ENCODE measurements at regions not wholly inside any gene's neighbourhood (a gene's known extent, or its start where the extent isn't known, plus 50 kb on each side); places are given as distances from the start of the nearest gene placed in this dataset.

GRCh38 chr13:97528518-97528917, 94.5 kb downstream of the RAP2A start:
- Mint-ChIP-seq H3K36me3 (ENCODE audit: low read depth, unreplicated experiment) (no peaks in the 10 kb centered on the region), H3K27me3 (ENCODE audit: unreplicated experiment) (no peaks in the 10 kb centered on the region), H3K9me3 (ENCODE audit: unreplicated experiment) (no peaks in the 10 kb centered on the region), H3K4me3 (ENCODE audit: unreplicated experiment) (no peak overlapping the region), H3K27ac (ENCODE audit: unreplicated experiment) (no peak overlapping the region), H3K4me1 (ENCODE audit: unreplicated experiment) (no peaks in the 10 kb centered on the region)
- TF ChIP-seq CTCF (IDR thresholded peaks at IDR 0.05; ENCODE audit: unreplicated experiment): no peak
- no peak for DNase-seq (ENCODE audit: low spot score)

- DNase-seq (ENCODE audit: low spot score): no peak
- no peaks in the 10 kb centered on the region for H3K9me3 Mint-ChIP-seq (ENCODE audit: unreplicated experiment)
- H3K27me3 Mint-ChIP-seq (ENCODE audit: unreplicated experiment): no peaks in the 10 kb centered on the region
- H3K4me3 Mint-ChIP-seq (ENCODE audit: unreplicated experiment): no peak overlapping the region
- TF ChIP-seq CTCF (IDR thresholded peaks at IDR 0.05; ENCODE audit: unreplicated experiment): no peak
- no peaks in the 10 kb centered on the region for H3K36me3 Mint-ChIP-seq (ENCODE audit: low read depth, unreplicated experiment)
- peaks cover 7% of the 10 kb centered on the region for H3K4me1 Mint-ChIP-seq (ENCODE audit: unreplicated experiment)
- no peak overlapping the region for H3K27ac Mint-ChIP-seq (ENCODE audit: unreplicated experiment)
These were observed 100.6 kb downstream of the RAP2A start for GRCh38 chr13:97534540-97534939.

GRCh38 chr13:97535614-97536013, 101.6 kb downstream of the RAP2A start:
- no peaks in the 10 kb centered on the region for H3K36me3 Mint-ChIP-seq (ENCODE audit: low read depth, unreplicated experiment)
- no peaks in the 10 kb centered on the region for H3K27me3 Mint-ChIP-seq (ENCODE audit: unreplicated experiment)
- DNase-seq (ENCODE audit: low spot score): no peak
- H3K4me3 Mint-ChIP-seq (ENCODE audit: unreplicated experiment): no peak overlapping the region
- no peaks in the 10 kb centered on the region for H3K9me3 Mint-ChIP-seq (ENCODE audit: unreplicated experiment)
- TF ChIP-seq CTCF (IDR thresholded peaks at IDR 0.05; ENCODE audit: unreplicated experiment): no peak
- no peak overlapping the region for H3K27ac Mint-ChIP-seq (ENCODE audit: unreplicated experiment)
- H3K4me1 Mint-ChIP-seq (ENCODE audit: unreplicated experiment): peaks cover 7% of the 10 kb centered on the region

- H3K36me3 Mint-ChIP-seq (ENCODE audit: low read depth, unreplicated experiment): no peaks in the 10 kb centered on the region
- TF ChIP-seq CTCF (IDR thresholded peaks at IDR 0.05; ENCODE audit: unreplicated experiment): no peak
- no peak for DNase-seq (ENCODE audit: low spot score)
- H3K27me3 Mint-ChIP-seq (ENCODE audit: unreplicated experiment): no peaks in the 10 kb centered on the region
- H3K4me1 Mint-ChIP-seq (ENCODE audit: unreplicated experiment): peaks cover 12% of the 10 kb centered on the region
- H3K27ac Mint-ChIP-seq (ENCODE audit: unreplicated experiment): no peak overlapping the region
- H3K4me3 Mint-ChIP-seq (ENCODE audit: unreplicated experiment): no peak overlapping the region
- H3K9me3 Mint-ChIP-seq (ENCODE audit: unreplicated experiment): no peaks in the 10 kb centered on the region
These were observed 103.1 kb downstream of the RAP2A start for GRCh38 chr13:97537110-97537509.

- Mint-ChIP-seq H3K9me3 (ENCODE audit: unreplicated experiment) (no peaks in the 10 kb centered on the region), H3K27me3 (ENCODE audit: unreplicated experiment) (no peaks in the 10 kb centered on the region), H3K4me3 (ENCODE audit: unreplicated experiment) (no peak overlapping the region), H3K36me3 (ENCODE audit: low read depth, unreplicated experiment) (no peaks in the 10 kb centered on the region), H3K27ac (ENCODE audit: unreplicated experiment) (no peak overlapping the region), H3K4me1 (ENCODE audit: unreplicated experiment) (peaks cover 19% of the 10 kb centered on the region)
- DNase-seq (ENCODE audit: low spot score): no peak
- TF ChIP-seq CTCF (IDR thresholded peaks at IDR 0.05; ENCODE audit: unreplicated experiment): no peak
These were observed 104.2 kb downstream of the RAP2A start for GRCh38 chr13:97538203-97538602.

Measured in endothelial cell (in vitro differentiated cells).